Esophagus muscularis mucosa (tissue), 3 donors: ENCODE measurements at regions not wholly inside any gene's neighbourhood (a gene's known extent, or its start where the extent isn't known, plus 50 kb on each side); places are given as distances from the start of the nearest gene placed in this dataset.

Experiments
- CTCF ChIP-seq, 3 experiments: fragments of 200-600 bp in 2 of 3; fragments of 450-650 bp in 1 of 3; sonication (generic) in 2 of 3; IDR thresholded peaks; one replicate each; pipeline ENCODE4 v1.5.1; 2017 to 2019; ENCODE audit warnings: antibody characterized with exemption in 3 of 3, mild to moderate bottlenecking in 2 of 3, moderate library complexity in 1 of 3
- POLR2A ChIP-seq: fragments of 450-650 bp; IDR thresholded peaks from one replicate; pipeline ENCODE4 v1.6.1; 2017; ENCODE audit warnings: antibody characterized with exemption, moderate library complexity, mild to moderate bottlenecking, low read depth
- POLR2AphosphoS5 ChIP-seq, 2 donors: sonication (generic); formaldehyde crosslinking; IDR thresholded peaks; one replicate each; pipeline ENCODE4 v1.6.1; 2017; ENCODE audit warnings: antibody characterized with exemption in 2 of 2

GRCh38 chr5:87536365-87536764 is 123.6 kb upstream of the CCNH start:
- TF ChIP-seq CTCF (IDR thresholded peaks at IDR 0.05): no peak
- TF ChIP-seq POLR2A: no peak
- TF ChIP-seq POLR2AphosphoS5 (IDR thresholded peaks at IDR 0.05): no peak
